Heart left ventricle (tissue), 13 donors: ENCODE measurements at regions not wholly inside any gene's neighbourhood (a gene's known extent, or its start where the extent isn't known, plus 50 kb on each side); places are given as distances from the start of the nearest gene placed in this dataset.

Source experiments
- POLR2A ChIP-seq, 2 donors: fragments of 450-650 bp; IDR thresholded peaks; one replicate each; pipeline ENCODE4 v1.6.1; 2017; ENCODE audit warnings: antibody characterized with exemption in 2 of 2, mild to moderate bottlenecking in 2 of 2, moderate library complexity in 2 of 2
- TF ChIP-seq, protein P1 (sequence below), 12 donors: fragments of 200-600 bp; sonication (generic) in 4 of 12; IDR thresholded peaks; one replicate each; pipeline versions ENCODE4 v1.5.0 to v1.8.0; 2018 to 2022; ENCODE audit warnings: antibody characterized with exemption in 12 of 12, mild to moderate bottlenecking in 5 of 12
- donor health status: ischemic (EF 13 %, LVEDD 7.1; RV severe dilation, severe dysfunction).
- donor health status: DM: no; HTN: yes; CAD: no.
- donor health status: DM: no; HTN: no; CAD: no.
- donor health status: ischemic (EF 25% LVEDD 6.9; RV normal size, moderate dysfunction).
- donor health status: ischemic (EF 25% LVEDD 5.7; RV mildly dilated, moderate dysfunction).
- donor health status: ischemic (EF 35%, LVEDD 5.7; RV mildly dilated, moderate dysfunction).
- donor health status: nonischemic (EF 11% LVEDD 7.7; RV severe dilation, severe dysfunction).
- donor health status: DM: yes; HTN: yes; CAD: no.
- donor health status: PGD.
- donor health status: ischemic (EF 29% LVEDD 5.4; RV normal size, mild dysfunction).
- donor health status: nonischemic (EF 23%, LVEDD 6.1; RV moderate dilation, normal function).

DNA sequence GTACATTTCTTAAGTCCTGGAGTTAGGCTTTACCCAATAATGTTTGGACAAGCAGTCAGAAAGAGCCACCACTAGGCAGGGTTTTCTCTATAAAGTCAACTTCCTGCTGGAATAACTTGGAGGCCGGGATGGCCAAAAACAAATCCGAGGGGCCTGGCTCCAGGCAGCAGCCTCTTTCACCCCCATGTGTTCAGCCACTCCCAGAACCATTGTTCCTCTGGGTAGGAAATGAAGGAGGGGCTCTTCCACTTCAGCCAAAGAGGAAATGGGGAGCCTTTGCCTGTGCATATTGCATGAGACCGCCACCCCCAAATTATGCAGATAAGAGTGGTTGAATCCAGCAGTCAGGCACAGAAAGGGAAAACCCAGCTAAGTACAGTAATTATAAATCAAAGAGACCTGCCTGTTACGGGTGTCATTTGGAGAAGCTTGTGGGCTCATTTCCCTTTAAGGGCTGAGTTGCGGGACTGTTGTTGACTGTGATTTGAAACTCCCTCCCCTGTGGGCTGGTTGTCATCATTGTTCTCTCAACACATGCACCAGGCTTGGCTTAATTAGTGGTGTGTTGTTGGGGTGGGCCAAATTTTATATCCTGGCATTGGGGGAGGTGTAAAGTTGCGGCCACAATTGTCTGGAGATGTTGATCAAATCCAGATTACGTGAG, 212.8 kb upstream of the SOX11 start:
- TF ChIP-seq, protein P1, sequence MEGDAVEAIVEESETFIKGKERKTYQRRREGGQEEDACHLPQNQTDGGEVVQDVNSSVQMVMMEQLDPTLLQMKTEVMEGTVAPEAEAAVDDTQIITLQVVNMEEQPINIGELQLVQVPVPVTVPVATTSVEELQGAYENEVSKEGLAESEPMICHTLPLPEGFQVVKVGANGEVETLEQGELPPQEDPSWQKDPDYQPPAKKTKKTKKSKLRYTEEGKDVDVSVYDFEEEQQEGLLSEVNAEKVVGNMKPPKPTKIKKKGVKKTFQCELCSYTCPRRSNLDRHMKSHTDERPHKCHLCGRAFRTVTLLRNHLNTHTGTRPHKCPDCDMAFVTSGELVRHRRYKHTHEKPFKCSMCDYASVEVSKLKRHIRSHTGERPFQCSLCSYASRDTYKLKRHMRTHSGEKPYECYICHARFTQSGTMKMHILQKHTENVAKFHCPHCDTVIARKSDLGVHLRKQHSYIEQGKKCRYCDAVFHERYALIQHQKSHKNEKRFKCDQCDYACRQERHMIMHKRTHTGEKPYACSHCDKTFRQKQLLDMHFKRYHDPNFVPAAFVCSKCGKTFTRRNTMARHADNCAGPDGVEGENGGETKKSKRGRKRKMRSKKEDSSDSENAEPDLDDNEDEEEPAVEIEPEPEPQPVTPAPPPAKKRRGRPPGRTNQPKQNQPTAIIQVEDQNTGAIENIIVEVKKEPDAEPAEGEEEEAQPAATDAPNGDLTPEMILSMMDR (IDR thresholded peaks at IDR 0.05): no peak
- no peak for TF ChIP-seq POLR2A (IDR thresholded peaks at IDR 0.05)
